ENCODE measurements at regions not wholly inside any gene's neighbourhood (a gene's known extent, or its start where the extent isn't known, plus 50 kb on each side); places are given as distances from the start of the nearest gene placed in this dataset.

DNA sequence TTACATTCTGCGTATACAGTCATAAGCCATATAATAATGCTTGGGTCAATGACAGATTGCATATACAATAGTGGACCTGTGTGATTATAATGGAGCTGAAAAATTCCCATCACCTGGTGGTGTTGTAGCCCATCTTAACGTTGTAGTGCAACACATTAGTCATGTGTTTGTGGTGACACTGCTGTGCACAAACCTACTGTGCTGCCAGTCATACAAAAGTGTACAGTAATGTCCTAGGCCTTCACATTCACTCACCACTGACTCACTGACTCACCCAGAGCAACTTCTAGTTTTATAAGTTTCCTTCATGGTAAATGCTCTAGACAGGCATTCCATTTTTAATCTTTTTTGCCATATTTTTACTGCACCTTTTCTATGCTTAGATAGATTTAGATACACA is 194.8 kb upstream of the SEL1L start (continued):
- TF ChIP-seq, protein P1, sequence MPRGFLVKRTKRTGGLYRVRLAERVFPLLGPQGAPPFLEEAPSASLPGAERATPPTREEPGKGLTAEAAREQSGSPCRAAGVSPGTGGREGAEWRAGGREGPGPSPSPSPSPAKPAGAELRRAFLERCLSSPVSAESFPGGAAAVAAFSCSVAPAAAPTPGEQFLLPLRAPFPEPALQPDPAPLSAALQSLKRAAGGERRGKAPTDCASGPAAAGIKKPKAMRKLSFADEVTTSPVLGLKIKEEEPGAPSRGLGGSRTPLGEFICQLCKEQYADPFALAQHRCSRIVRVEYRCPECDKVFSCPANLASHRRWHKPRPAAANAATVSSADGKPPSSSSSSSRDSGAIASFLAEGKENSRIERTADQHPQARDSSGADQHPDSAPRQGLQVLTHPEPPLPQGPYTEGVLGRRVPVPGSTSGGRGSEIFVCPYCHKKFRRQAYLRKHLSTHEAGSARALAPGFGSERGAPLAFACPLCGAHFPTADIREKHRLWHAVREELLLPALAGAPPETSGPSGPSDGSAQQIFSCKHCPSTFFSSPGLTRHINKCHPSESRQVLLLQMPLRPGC (tag by site-specific recombination; IDR thresholded peaks at IDR 0.05) = no peak
- no peak for TF ChIP-seq ZNF184 (tag by site-specific recombination; IDR thresholded peaks at IDR 0.05)
- TF ChIP-seq, protein P2, sequence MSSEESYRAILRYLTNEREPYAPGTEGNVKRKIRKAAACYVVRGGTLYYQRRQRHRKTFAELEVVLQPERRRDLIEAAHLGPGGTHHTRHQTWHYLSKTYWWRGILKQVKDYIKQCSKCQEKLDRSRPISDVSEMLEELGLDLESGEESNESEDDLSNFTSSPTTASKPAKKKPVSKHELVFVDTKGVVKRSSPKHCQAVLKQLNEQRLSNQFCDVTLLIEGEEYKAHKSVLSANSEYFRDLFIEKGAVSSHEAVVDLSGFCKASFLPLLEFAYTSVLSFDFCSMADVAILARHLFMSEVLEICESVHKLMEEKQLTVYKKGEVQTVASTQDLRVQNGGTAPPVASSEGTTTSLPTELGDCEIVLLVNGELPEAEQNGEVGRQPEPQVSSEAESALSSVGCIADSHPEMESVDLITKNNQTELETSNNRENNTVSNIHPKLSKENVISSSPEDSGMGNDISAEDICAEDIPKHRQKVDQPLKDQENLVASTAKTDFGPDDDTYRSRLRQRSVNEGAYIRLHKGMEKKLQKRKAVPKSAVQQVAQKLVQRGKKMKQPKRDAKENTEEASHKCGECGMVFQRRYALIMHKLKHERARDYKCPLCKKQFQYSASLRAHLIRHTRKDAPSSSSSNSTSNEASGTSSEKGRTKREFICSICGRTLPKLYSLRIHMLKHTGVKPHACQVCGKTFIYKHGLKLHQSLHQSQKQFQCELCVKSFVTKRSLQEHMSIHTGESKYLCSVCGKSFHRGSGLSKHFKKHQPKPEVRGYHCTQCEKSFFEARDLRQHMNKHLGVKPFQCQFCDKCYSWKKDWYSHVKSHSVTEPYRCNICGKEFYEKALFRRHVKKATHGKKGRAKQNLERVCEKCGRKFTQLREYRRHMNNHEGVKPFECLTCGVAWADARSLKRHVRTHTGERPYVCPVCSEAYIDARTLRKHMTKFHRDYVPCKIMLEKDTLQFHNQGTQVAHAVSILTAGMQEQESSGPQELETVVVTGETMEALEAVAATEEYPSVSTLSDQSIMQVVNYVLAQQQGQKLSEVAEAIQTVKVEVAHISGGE (tag by site-specific recombination; conservative IDR thresholded peaks at IDR 0.05; ENCODE audit: low read depth) = no peak

DNA sequence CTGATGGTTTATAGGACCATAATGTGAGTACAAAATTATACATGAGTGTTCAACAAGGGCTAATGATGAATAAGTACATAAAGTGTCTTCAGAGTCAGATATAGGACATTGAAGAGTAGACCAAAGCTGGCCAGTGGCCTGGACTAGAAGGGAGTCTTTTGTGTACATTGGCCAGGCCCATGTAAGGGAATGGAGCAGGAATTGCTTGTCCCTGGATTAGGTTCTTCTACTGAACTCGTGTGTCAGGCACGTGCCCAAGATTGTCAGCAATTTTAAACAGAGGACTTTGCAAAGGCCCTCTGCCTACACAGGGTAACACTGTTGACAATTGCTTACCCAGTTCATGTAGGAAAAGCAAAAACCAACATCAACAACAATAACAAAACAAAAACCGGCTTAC is 196.0 kb upstream of the SEL1L start:
- POLR2A ChIA-PET = no interaction called here
- Histone ChIP-seq H3K27ac (ENCODE audit: extremely low read depth, low read depth, low read length) (no peak overlapping the region), H3K36me3 (ENCODE audit: control insufficient read depth in 2 of 2, insufficient read depth in 1 of 2, low read length in 2 of 2) (no peaks in the 10 kb centered on the region), H3K9me3 (ENCODE audit: control insufficient read depth, insufficient read depth, low read depth, low read length) (no peaks in the 10 kb centered on the region), H3K4me1 (ENCODE audit: control insufficient read depth, insufficient read depth, low read length) (no peaks in the 10 kb centered on the region), H3K4me3 (ENCODE audit: low read depth, low read length) (no peak overlapping the region)
- TF ChIP-seq, protein P3, sequence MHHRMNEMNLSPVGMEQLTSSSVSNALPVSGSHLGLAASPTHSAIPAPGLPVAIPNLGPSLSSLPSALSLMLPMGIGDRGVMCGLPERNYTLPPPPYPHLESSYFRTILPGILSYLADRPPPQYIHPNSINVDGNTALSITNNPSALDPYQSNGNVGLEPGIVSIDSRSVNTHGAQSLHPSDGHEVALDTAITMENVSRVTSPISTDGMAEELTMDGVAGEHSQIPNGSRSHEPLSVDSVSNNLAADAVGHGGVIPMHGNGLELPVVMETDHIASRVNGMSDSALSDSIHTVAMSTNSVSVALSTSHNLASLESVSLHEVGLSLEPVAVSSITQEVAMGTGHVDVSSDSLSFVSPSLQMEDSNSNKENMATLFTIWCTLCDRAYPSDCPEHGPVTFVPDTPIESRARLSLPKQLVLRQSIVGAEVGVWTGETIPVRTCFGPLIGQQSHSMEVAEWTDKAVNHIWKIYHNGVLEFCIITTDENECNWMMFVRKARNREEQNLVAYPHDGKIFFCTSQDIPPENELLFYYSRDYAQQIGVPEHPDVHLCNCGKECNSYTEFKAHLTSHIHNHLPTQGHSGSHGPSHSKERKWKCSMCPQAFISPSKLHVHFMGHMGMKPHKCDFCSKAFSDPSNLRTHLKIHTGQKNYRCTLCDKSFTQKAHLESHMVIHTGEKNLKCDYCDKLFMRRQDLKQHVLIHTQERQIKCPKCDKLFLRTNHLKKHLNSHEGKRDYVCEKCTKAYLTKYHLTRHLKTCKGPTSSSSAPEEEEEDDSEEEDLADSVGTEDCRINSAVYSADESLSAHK (tag by site-specific recombination; IDR thresholded peaks at IDR 0.05) = no peak
- TF ChIP-seq, protein P4, sequence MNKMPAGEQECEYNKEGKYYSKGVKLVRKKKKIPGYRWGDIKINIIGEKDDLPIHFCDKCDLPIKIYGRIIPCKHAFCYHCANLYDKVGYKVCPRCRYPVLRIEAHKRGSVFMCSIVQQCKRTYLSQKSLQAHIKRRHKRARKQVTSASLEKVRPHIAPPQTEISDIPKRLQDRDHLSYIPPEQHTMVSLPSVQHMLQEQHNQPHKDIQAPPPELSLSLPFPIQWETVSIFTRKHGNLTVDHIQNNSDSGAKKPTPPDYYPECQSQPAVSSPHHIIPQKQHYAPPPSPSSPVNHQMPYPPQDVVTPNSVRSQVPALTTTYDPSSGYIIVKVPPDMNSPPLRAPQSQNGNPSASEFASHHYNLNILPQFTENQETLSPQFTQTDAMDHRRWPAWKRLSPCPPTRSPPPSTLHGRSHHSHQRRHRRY (tag by site-specific recombination; IDR thresholded peaks at IDR 0.05) = no peak
- no peak for TF ChIP-seq YY2 (tag by site-specific recombination; IDR thresholded peaks at IDR 0.05)
- no peak for TF ChIP-seq ZNF560 (tag by site-specific recombination; IDR thresholded peaks at IDR 0.05; ENCODE audit: borderline replicate concordance)
- CTCF ChIA-PET = no interaction called here

DNA sequence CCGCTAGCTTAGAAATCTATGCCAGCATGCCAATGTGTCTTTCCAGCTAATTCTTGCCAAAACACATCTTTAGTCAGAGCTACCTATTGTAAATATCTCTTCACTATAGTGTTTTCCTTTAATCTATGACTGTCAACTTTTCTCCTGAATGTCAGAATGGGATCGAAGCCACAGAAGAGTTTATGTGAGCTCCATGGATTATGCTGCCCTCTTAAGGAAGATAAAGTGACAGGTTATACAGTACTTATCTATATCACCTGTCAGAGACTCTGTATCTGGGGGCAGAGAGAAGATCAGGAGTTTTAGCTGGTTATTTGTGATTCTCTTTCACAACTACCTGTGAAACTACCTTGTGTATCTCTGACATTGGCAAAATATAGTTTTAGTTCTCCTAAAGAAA is 204.3 kb upstream of the SEL1L start:
- TF ChIP-seq ZNF629 (tag by site-specific recombination; IDR thresholded peaks at IDR 0.05) (no peak), ZNF2 (tag by site-specific recombination; IDR thresholded peaks at IDR 0.05) (no peak), ZNF830 (tag by site-specific recombination; IDR thresholded peaks at IDR 0.05; ENCODE audit: low read depth) (no peak)
- Histone ChIP-seq H3K27ac (ENCODE audit: extremely low read depth, low read depth, low read length) (no peak overlapping the region), H3K4me3 (ENCODE audit: low read depth, low read length) (no peak overlapping the region), H3K4me1 (ENCODE audit: control insufficient read depth, insufficient read depth, low read length) (no peaks in the 10 kb centered on the region), H3K36me3 (ENCODE audit: control insufficient read depth in 2 of 2, insufficient read depth in 1 of 2, low read length in 2 of 2) (no peaks in the 10 kb centered on the region), H3K9me3 (ENCODE audit: control insufficient read depth, insufficient read depth, low read depth, low read length) (no peaks in the 10 kb centered on the region)
- ChIA-PET CTCF (interaction anchor here (0.5 kb wide), 1 partner anchor 1173 kb away, joined by 3 read pairs; no protein-coding TSS in a partner anchor), POLR2A (no interaction called here)
